SK-N-SH (cell line): ENCODE measurements at regions not wholly inside any gene's neighbourhood (a gene's known extent, or its start where the extent isn't known, plus 50 kb on each side); places are given as distances from the start of the nearest gene placed in this dataset.
A peak's percentile ranks its signal among the peaks of the same experiment; 100 is the strongest.

ENCODE experiments used
- CTCF ChIA-PET: fragments of 300-600, 350-600 bp; formaldehyde crosslinking; extraction: SDS; loops from one replicate; lab custom pipeline; 2021; lab: Yijun Ruan, JAX
- POLR2A ChIA-PET: fragments of 350-600 bp; sonication (Branson Sonifier 250); formaldehyde crosslinking; extraction: SDS; loops from one replicate; lab custom pipeline; 2020; ENCODE audit warnings: antibody characterized with exemption, inconsistent platforms; lab: Yijun Ruan, JAX
- DNase-seq: peaks from one replicate; pipeline ENCODE4 v3.0.0; 2012
- H2AFZ ChIP-seq: fragments of 200-600 bp; sonication (generic); 2 replicates; pipeline ENCODE4 v1.8.1; 2016; ENCODE audit warnings: antibody characterized with exemption, mild to moderate bottlenecking, low read depth
- H3F3A ChIP-seq: fragments of 200-600 bp; sonication (generic); replicated peaks from 2 replicates; pipeline ENCODE3; 2016; ENCODE audit warnings: antibody characterized with exemption, mild to moderate bottlenecking; ENCODE audit not compliant: insufficient read depth
- H3K27ac ChIP-seq, 2 experiments: fragments of 200-500 bp in 1 of 2; fragments of 200-600 bp in 1 of 2; sonication (Bioruptor generic) in 1 of 2; sonication (generic), shearing (Covaris generic) in 1 of 2; 2 replicates each; pipeline versions ENCODE4 v1.5.1 to v1.6.1; 2014 to 2016; ENCODE audit warnings: low read depth in 2 of 2, inconsistent platforms in 1 of 2, low read length in 1 of 2, mild to moderate bottlenecking in 1 of 2, mixed read lengths in 1 of 2
- H3K27me3 ChIP-seq: fragments of 200-600 bp; sonication (generic), shearing (Covaris generic); 2 replicates; pipeline ENCODE4 v1.6.1; 2016; ENCODE audit warnings: mixed run types; ENCODE audit not compliant: insufficient read depth
- H3K36me3 ChIP-seq, 2 experiments: fragments of 200-500 bp in 1 of 2; fragments of 200-600 bp in 1 of 2; sonication (Bioruptor generic) in 1 of 2; sonication (generic) in 1 of 2; replicated peaks in 1 of 2; 2 replicates each; pipeline versions ENCODE3 to v1.5.1; 2014 to 2016; ENCODE audit warnings: low read length in 1 of 2, mild to moderate bottlenecking in 1 of 2; ENCODE audit not compliant: insufficient read depth in 2 of 2, control insufficient read depth in 1 of 2
- H3K4me1 ChIP-seq, 2 experiments: fragments of 200-500 bp in 1 of 2; fragments of 200-600 bp in 1 of 2; sonication (Bioruptor generic) in 1 of 2; sonication (generic), shearing (Covaris generic) in 1 of 2; 2 replicates each; pipeline versions ENCODE4 v1.5.1 to v1.6.1; 2014 to 2016; ENCODE audit warnings: low read depth in 1 of 2, low read length in 1 of 2, mixed run types in 1 of 2; ENCODE audit not compliant: insufficient read depth in 2 of 2, control insufficient read depth in 1 of 2
- H3K4me2 ChIP-seq: fragments of 200-600 bp; sonication (generic), shearing (Covaris generic); 2 replicates; pipeline ENCODE4 v1.6.1; 2017; ENCODE audit warnings: mixed run types
- H3K4me3 ChIP-seq, 2 experiments: fragments of 200-500 bp in 1 of 2; fragments of 200-600 bp in 1 of 2; sonication (Bioruptor generic) in 1 of 2; sonication (generic), shearing (Covaris generic) in 1 of 2; 2 replicates each; pipeline versions ENCODE4 v1.5.1 to v1.8.1; 2014 to 2016; ENCODE audit warnings: low read depth in 2 of 2, inconsistent platforms in 1 of 2, low read length in 1 of 2, mild to moderate bottlenecking in 1 of 2, mixed read lengths in 1 of 2, moderate library complexity in 1 of 2
- H3K79me2 ChIP-seq: fragments of 200-600 bp; sonication (generic); 2 replicates; pipeline ENCODE4 v1.8.1; 2017; ENCODE audit warnings: mild to moderate bottlenecking; ENCODE audit not compliant: insufficient read depth
- H3K9ac ChIP-seq: fragments of 200-600 bp; sonication (generic); 2 replicates; pipeline ENCODE4 v1.6.1; 2017; ENCODE audit warnings: mixed run types
- H3K9me2 ChIP-seq: fragments of 200-600 bp; sonication (generic); 2 replicates; pipeline ENCODE4 v1.6.1; 2017; ENCODE audit warnings: mixed run types
- H3K9me3 ChIP-seq: fragments of 200-600 bp; sonication (generic); 2 replicates; pipeline ENCODE4 v1.6.1; 2017; ENCODE audit warnings: mixed run types, mild to moderate bottlenecking, moderate library complexity
- H4K20me1 ChIP-seq: fragments of 200-600 bp; sonication (generic); 2 replicates; pipeline ENCODE4 v1.6.1; 2017; ENCODE audit warnings: mild to moderate bottlenecking, mixed run types; ENCODE audit not compliant: insufficient read depth
- EZH2phosphoT487 ChIP-seq: fragments of 200-600 bp; sonication (generic); IDR thresholded peaks from 2 replicates; pipeline ENCODE4 v1.6.1; 2017; ENCODE audit warnings: low read depth, mixed run types, mild to moderate bottlenecking, antibody characterized with exemption, moderate library complexity, borderline replicate concordance
- GABPA ChIP-seq: IDR thresholded peaks from 2 replicates; pipeline ENCODE4 v1.4.0; 2012; ENCODE audit warnings: low read depth, mild to moderate bottlenecking
- JUND ChIP-seq: IDR thresholded peaks from 2 replicates; pipeline ENCODE4 v1.4.0; 2012
- TCF12 ChIP-seq: IDR thresholded peaks from 2 replicates; pipeline ENCODE4 v1.4.0; 2012
- USF2 ChIP-seq: fragments of 150-350 bp; IDR thresholded peaks from 2 replicates; pipeline ENCODE4 v1.6.1; 2017; ENCODE audit warnings: antibody characterized with exemption, low read length, low read depth, borderline replicate concordance
- WGBS: methylation state at CpG from one replicate; pipeline ENCODE4 v1.1.6; 2017; ENCODE audit warnings: low lambda C conversion rate; 5-methylcytosine and 5-hydroxymethylcytosine counted together
- TF ChIP-seq, protein P1 (sequence below): IDR thresholded peaks from 2 replicates; pipeline ENCODE4 v1.6.1; 2012; ENCODE audit warnings: mild to moderate bottlenecking, low read depth, low read length, moderate library complexity

- Histone ChIP-seq H3K9me3 (no peaks in the 10 kb centered on the region), H4K20me1 (no peaks in the 10 kb centered on the region), H2AFZ (peak overlapping the region; percentile 22; the same call in 1 of the 2 replicates), H3F3A (no peaks in the 10 kb centered on the region), H3K4me2 (no peak overlapping the region), H3K36me3 (no peaks in the 10 kb centered on the region), H3K9me2 (no peaks in the 10 kb centered on the region), H3K27ac (peak overlapping the region in 1 of 2 experiments; percentile 61; a peak in 2 of 4 replicates), H3K4me3 (no peak overlapping the region), H3K79me2 (no peaks in the 10 kb centered on the region), H3K4me1 (no peaks in the 10 kb centered on the region), H3K27me3 (no peaks in the 10 kb centered on the region)
- POLR2A ChIA-PET: no interaction called here
- CTCF ChIA-PET: no interaction called here
- 42% methylated on average over 2 of the region's 2 CpGs for WGBS
- no peak for DNase-seq
- TF ChIP-seq USF2 (no peak), JUND (peak; percentile 46), GABPA (peak; percentile 42; the same call in 1 of the 2 replicates)
- TF ChIP-seq, all 33 proteins: peak for 2
- no peak overlapping the region for H3K9ac ChIP-seq
Measured at GRCh38 chr4:24070117-24070516, 180.3 kb upstream of the PPARGC1A start.

DNA sequence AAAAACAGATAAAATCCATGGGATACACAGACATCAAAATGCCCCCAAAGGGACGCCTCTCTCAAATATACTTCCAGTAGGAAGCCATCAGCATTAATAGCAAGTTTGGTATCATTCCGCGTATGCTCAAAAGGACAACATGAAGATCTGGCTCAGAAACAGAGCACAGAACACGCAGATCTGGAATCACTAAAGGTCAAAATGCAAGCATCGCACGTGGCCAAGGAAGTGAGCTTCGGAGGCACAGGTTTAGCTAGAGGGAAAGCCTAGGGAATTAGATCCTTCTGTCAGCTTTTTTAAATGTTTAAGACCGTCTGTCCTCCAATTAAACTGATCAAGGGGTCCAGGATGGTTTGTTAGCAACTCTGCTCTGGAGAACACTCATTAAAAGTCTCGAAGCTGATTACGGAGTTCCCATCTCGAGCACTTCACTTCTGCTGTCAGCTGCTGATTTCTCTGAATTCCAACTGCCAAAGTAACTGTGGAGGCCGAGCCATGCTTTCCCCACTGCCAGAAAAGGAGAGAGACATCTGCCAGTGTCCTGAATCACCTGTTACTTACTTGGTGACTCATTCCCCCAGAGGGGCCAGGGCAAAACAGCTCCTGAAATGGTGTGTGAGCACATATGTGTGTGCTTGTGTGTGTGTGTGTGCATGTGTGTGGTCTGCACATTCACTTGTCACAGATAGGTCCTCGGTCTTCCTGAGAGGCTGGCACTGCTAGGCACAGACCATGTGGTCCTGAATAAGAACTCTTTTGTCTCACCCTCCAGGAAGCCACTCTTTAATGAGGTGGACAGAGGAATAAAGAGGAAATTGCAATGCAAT is 177.7 kb upstream of the PPARGC1A start:
- WGBS: 31% methylated on average over 13 of the region's 13 CpGs
- Histone ChIP-seq H3K9me2 (no peaks in the 10 kb centered on the region), H3K4me2 (no peak overlapping the region), H3F3A (no peaks in the 10 kb centered on the region), H2AFZ (0 out of 2 replicates have a peak overlapping the region, but pooled peaks have one; percentile 71), H3K27ac (no peak overlapping the region), H3K9ac (no peak overlapping the region), H3K4me3 (no peak overlapping the region)
- TF ChIP-seq TCF12: 0 out of 2 replicates have a peak, but pooled peaks have one; percentile 32
- no peak for TF ChIP-seq EZH2phosphoT487
- TF ChIP-seq, protein P1, sequence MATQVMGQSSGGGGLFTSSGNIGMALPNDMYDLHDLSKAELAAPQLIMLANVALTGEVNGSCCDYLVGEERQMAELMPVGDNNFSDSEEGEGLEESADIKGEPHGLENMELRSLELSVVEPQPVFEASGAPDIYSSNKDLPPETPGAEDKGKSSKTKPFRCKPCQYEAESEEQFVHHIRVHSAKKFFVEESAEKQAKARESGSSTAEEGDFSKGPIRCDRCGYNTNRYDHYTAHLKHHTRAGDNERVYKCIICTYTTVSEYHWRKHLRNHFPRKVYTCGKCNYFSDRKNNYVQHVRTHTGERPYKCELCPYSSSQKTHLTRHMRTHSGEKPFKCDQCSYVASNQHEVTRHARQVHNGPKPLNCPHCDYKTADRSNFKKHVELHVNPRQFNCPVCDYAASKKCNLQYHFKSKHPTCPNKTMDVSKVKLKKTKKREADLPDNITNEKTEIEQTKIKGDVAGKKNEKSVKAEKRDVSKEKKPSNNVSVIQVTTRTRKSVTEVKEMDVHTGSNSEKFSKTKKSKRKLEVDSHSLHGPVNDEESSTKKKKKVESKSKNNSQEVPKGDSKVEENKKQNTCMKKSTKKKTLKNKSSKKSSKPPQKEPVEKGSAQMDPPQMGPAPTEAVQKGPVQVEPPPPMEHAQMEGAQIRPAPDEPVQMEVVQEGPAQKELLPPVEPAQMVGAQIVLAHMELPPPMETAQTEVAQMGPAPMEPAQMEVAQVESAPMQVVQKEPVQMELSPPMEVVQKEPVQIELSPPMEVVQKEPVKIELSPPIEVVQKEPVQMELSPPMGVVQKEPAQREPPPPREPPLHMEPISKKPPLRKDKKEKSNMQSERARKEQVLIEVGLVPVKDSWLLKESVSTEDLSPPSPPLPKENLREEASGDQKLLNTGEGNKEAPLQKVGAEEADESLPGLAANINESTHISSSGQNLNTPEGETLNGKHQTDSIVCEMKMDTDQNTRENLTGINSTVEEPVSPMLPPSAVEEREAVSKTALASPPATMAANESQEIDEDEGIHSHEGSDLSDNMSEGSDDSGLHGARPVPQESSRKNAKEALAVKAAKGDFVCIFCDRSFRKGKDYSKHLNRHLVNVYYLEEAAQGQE: no peak
- TF ChIP-seq, all 33 proteins: peak for 1
- peaks cover 0 to 2% of the 10 kb centered on the region in 2 experiments; a peak in 1 of 4 replicates for H3K4me1 ChIP-seq
- H3K36me3 ChIP-seq: no peaks in the 10 kb centered on the region
- CTCF ChIA-PET: no interaction called here
- no peak for DNase-seq
- no peaks in the 10 kb centered on the region for H3K9me3 ChIP-seq
- no peaks in the 10 kb centered on the region for H3K27me3 ChIP-seq
- no peaks in the 10 kb centered on the region for H3K79me2 ChIP-seq
- POLR2A ChIA-PET: no interaction called here
- H4K20me1 ChIP-seq: no peaks in the 10 kb centered on the region
